ENCODE measurements at regions not wholly inside any gene's neighbourhood (a gene's known extent, or its start where the extent isn't known, plus 50 kb on each side); places are given as distances from the start of the nearest gene placed in this dataset.

DNA sequence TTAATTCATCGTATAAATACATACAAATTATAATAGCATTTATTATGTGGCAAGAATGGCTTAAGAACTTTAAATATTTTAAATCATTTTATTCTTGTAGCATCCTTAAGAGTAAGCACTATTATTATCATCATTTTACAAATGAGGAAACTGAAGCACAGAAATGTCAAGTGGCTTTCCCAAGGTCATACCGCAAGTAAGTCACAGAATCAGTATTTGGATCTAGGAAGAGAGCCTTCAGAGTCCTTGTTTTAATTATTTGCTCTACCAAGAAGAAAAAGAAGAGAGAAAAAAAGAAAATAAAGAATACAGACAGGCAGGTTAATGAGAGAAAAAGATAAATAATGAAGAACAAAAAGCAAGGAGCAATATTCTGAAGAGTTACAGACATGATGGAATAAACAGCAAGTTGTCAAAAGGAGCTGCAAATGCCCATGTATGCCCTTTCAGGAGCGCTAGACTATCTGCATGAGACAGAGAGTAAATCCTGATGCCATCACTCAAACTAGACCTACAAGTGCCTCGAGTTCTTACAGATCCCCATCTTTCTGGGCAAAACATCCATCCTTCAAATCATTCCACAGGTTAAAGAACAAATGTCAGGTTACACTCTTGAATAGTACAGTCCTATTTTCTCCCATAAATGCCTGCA lies 57.8 kb upstream of the ETAA1 start:
- TF ChIP-seq GATA2 (IDR thresholded peaks at IDR 0.05; ENCODE audit: low read depth, low read length) (no peak), GATA3 (IDR thresholded peaks at IDR 0.05; ENCODE audit: low read depth, low read length) (no peak)

Data from SH-SY5Y (cell line).